ENCODE measurements at regions not wholly inside any gene's neighbourhood (a gene's known extent, or its start where the extent isn't known, plus 50 kb on each side); places are given as distances from the start of the nearest gene placed in this dataset.

GRCh38 chr9:26346942-26347477 is 545.6 kb downstream of the CAAP1 start:
- Histone ChIP-seq H3K36me3 (ENCODE audit: control insufficient read depth in 1 of 2, insufficient read depth in 2 of 2, low read length in 2 of 2) (no peaks in the 10 kb centered on the region), H3K4me1 (ENCODE audit: control insufficient read depth in 1 of 2, insufficient read depth in 2 of 2, low read length in 2 of 2) (no peaks in the 10 kb centered on the region), H3K27ac (ENCODE audit: low read depth, low read length) (no peak overlapping the region), H3K4me3 (ENCODE audit: low read depth in 1 of 2, low read length in 2 of 2) (no peak overlapping the region), H3K9me3 (ENCODE audit: control insufficient read depth in 1 of 2, low read length in 2 of 2) (peaks cover 0 to 3% of the 10 kb centered on the region in 2 donors), H3K27me3 (ENCODE audit: control insufficient read depth in 1 of 2, insufficient read depth in 2 of 2, low read length in 2 of 2) (no peaks in the 10 kb centered on the region), H3K9ac (ENCODE audit: low read depth in 1 of 2, low read length in 2 of 2) (no peak overlapping the region)

- Histone ChIP-seq H3K36me3 (ENCODE audit: control insufficient read depth in 1 of 2, insufficient read depth in 2 of 2, low read length in 2 of 2) (no peaks in the 10 kb centered on the region), H3K9ac (ENCODE audit: low read depth in 1 of 2, low read length in 2 of 2) (no peak overlapping the region), H3K9me3 (ENCODE audit: control insufficient read depth in 1 of 2, low read length in 2 of 2) (peaks cover 0 to 3% of the 10 kb centered on the region in 2 donors), H3K4me3 (ENCODE audit: low read depth in 1 of 2, low read length in 2 of 2) (no peak overlapping the region), H3K27ac (ENCODE audit: low read depth, low read length) (no peak overlapping the region), H3K4me1 (ENCODE audit: control insufficient read depth in 1 of 2, insufficient read depth in 2 of 2, low read length in 2 of 2) (no peaks in the 10 kb centered on the region), H3K27me3 (ENCODE audit: control insufficient read depth in 1 of 2, insufficient read depth in 2 of 2, low read length in 2 of 2) (no peaks in the 10 kb centered on the region)
Measured at GRCh38 chr9:26341545-26341944, 551.1 kb downstream of the CAAP1 start.

GRCh38 chr9:26339796-26340195 is 552.8 kb downstream of the CAAP1 start:
- Histone ChIP-seq H3K27me3 (ENCODE audit: control insufficient read depth in 1 of 2, insufficient read depth in 2 of 2, low read length in 2 of 2) (no peaks in the 10 kb centered on the region), H3K9me3 (ENCODE audit: control insufficient read depth in 1 of 2, low read length in 2 of 2) (peaks cover 0 to 3% of the 10 kb centered on the region in 2 donors), H3K9ac (ENCODE audit: low read depth in 1 of 2, low read length in 2 of 2) (no peak overlapping the region), H3K4me3 (ENCODE audit: low read depth in 1 of 2, low read length in 2 of 2) (no peak overlapping the region), H3K4me1 (ENCODE audit: control insufficient read depth in 1 of 2, insufficient read depth in 2 of 2, low read length in 2 of 2) (no peaks in the 10 kb centered on the region), H3K27ac (ENCODE audit: low read depth, low read length) (no peak overlapping the region), H3K36me3 (ENCODE audit: control insufficient read depth in 1 of 2, insufficient read depth in 2 of 2, low read length in 2 of 2) (no peaks in the 10 kb centered on the region)

GRCh38 chr9:26335116-26335515 is 557.5 kb downstream of the CAAP1 start:
- Histone ChIP-seq H3K27me3 (ENCODE audit: control insufficient read depth in 1 of 2, insufficient read depth in 2 of 2, low read length in 2 of 2) (no peaks in the 10 kb centered on the region), H3K4me3 (ENCODE audit: low read depth in 1 of 2, low read length in 2 of 2) (no peak overlapping the region), H3K4me1 (ENCODE audit: control insufficient read depth in 1 of 2, insufficient read depth in 2 of 2, low read length in 2 of 2) (no peaks in the 10 kb centered on the region), H3K9me3 (ENCODE audit: control insufficient read depth in 1 of 2, low read length in 2 of 2) (no peaks in the 10 kb centered on the region), H3K36me3 (ENCODE audit: control insufficient read depth in 1 of 2, insufficient read depth in 2 of 2, low read length in 2 of 2) (no peaks in the 10 kb centered on the region), H3K9ac (ENCODE audit: low read depth in 1 of 2, low read length in 2 of 2) (no peak overlapping the region), H3K27ac (ENCODE audit: low read depth, low read length) (no peak overlapping the region)

- no peak overlapping the region for H3K27ac ChIP-seq (ENCODE audit: low read depth, low read length)
- no peaks in the 10 kb centered on the region for H3K27me3 ChIP-seq (ENCODE audit: control insufficient read depth in 1 of 2, insufficient read depth in 2 of 2, low read length in 2 of 2)
- no peaks in the 10 kb centered on the region for H3K9me3 ChIP-seq (ENCODE audit: control insufficient read depth in 1 of 2, low read length in 2 of 2)
- H3K9ac ChIP-seq (ENCODE audit: low read depth in 1 of 2, low read length in 2 of 2): no peak overlapping the region
- no peaks in the 10 kb centered on the region for H3K36me3 ChIP-seq (ENCODE audit: control insufficient read depth in 1 of 2, insufficient read depth in 2 of 2, low read length in 2 of 2)
- no peaks in the 10 kb centered on the region for H3K4me1 ChIP-seq (ENCODE audit: control insufficient read depth in 1 of 2, insufficient read depth in 2 of 2, low read length in 2 of 2)
- no peak overlapping the region for H3K4me3 ChIP-seq (ENCODE audit: low read depth in 1 of 2, low read length in 2 of 2)
Measured at GRCh38 chr9:26334706-26335105, 557.9 kb downstream of the CAAP1 start.

GRCh38 chr9:26331223-26331622 is 561.4 kb downstream of the CAAP1 start:
- no peaks in the 10 kb centered on the region for H3K36me3 ChIP-seq (ENCODE audit: control insufficient read depth in 1 of 2, insufficient read depth in 2 of 2, low read length in 2 of 2)
- no peak overlapping the region for H3K27ac ChIP-seq (ENCODE audit: low read depth, low read length)
- H3K9ac ChIP-seq (ENCODE audit: low read depth in 1 of 2, low read length in 2 of 2): no peak overlapping the region
- no peaks in the 10 kb centered on the region for H3K9me3 ChIP-seq (ENCODE audit: control insufficient read depth in 1 of 2, low read length in 2 of 2)
- H3K4me1 ChIP-seq (ENCODE audit: control insufficient read depth in 1 of 2, insufficient read depth in 2 of 2, low read length in 2 of 2): no peaks in the 10 kb centered on the region
- no peaks in the 10 kb centered on the region for H3K27me3 ChIP-seq (ENCODE audit: control insufficient read depth in 1 of 2, insufficient read depth in 2 of 2, low read length in 2 of 2)
- H3K4me3 ChIP-seq (ENCODE audit: low read depth in 1 of 2, low read length in 2 of 2): no peak overlapping the region

GRCh38 chr9:26329974-26330373 is 562.6 kb downstream of the CAAP1 start:
- no peak overlapping the region for H3K9ac ChIP-seq (ENCODE audit: low read depth in 1 of 2, low read length in 2 of 2)

GRCh38 chr9:26326563-26326962 is 566.0 kb downstream of the CAAP1 start:
- no peak overlapping the region for H3K4me3 ChIP-seq (ENCODE audit: low read depth in 1 of 2, low read length in 2 of 2)
- H3K36me3 ChIP-seq (ENCODE audit: control insufficient read depth in 1 of 2, insufficient read depth in 2 of 2, low read length in 2 of 2): no peaks in the 10 kb centered on the region
- no peak overlapping the region for H3K27ac ChIP-seq (ENCODE audit: low read depth, low read length)
- no peaks in the 10 kb centered on the region for H3K27me3 ChIP-seq (ENCODE audit: control insufficient read depth in 1 of 2, insufficient read depth in 2 of 2, low read length in 2 of 2)
- H3K9me3 ChIP-seq (ENCODE audit: control insufficient read depth in 1 of 2, low read length in 2 of 2): no peaks in the 10 kb centered on the region
- H3K9ac ChIP-seq (ENCODE audit: low read depth in 1 of 2, low read length in 2 of 2): no peak overlapping the region
- H3K4me1 ChIP-seq (ENCODE audit: control insufficient read depth in 1 of 2, insufficient read depth in 2 of 2, low read length in 2 of 2): no peaks in the 10 kb centered on the region

More at GRCh38 chr9:26329974-26330373, 562.6 kb downstream of the CAAP1 start:
- H3K36me3 ChIP-seq (ENCODE audit: control insufficient read depth in 1 of 2, insufficient read depth in 2 of 2, low read length in 2 of 2): no peaks in the 10 kb centered on the region
- no peak overlapping the region for H3K27ac ChIP-seq (ENCODE audit: low read depth, low read length)
- H3K4me1 ChIP-seq (ENCODE audit: control insufficient read depth in 1 of 2, insufficient read depth in 2 of 2, low read length in 2 of 2): no peaks in the 10 kb centered on the region
- H3K27me3 ChIP-seq (ENCODE audit: control insufficient read depth in 1 of 2, insufficient read depth in 2 of 2, low read length in 2 of 2): no peaks in the 10 kb centered on the region
- H3K9me3 ChIP-seq (ENCODE audit: control insufficient read depth in 1 of 2, low read length in 2 of 2): no peaks in the 10 kb centered on the region
- H3K4me3 ChIP-seq (ENCODE audit: low read depth in 1 of 2, low read length in 2 of 2): no peak overlapping the region

- Histone ChIP-seq H3K27me3 (ENCODE audit: control insufficient read depth in 1 of 2, insufficient read depth in 2 of 2, low read length in 2 of 2) (no peaks in the 10 kb centered on the region), H3K36me3 (ENCODE audit: control insufficient read depth in 1 of 2, insufficient read depth in 2 of 2, low read length in 2 of 2) (no peaks in the 10 kb centered on the region), H3K4me1 (ENCODE audit: control insufficient read depth in 1 of 2, insufficient read depth in 2 of 2, low read length in 2 of 2) (no peaks in the 10 kb centered on the region), H3K27ac (ENCODE audit: low read depth, low read length) (no peak overlapping the region), H3K9me3 (ENCODE audit: control insufficient read depth in 1 of 2, low read length in 2 of 2) (no peaks in the 10 kb centered on the region), H3K4me3 (ENCODE audit: low read depth in 1 of 2, low read length in 2 of 2) (no peak overlapping the region), H3K9ac (ENCODE audit: low read depth in 1 of 2, low read length in 2 of 2) (no peak overlapping the region)
Measured at GRCh38 chr9:26325444-26325829, 567.2 kb downstream of the CAAP1 start.

GRCh38 chr9:26324786-26325443 is 567.7 kb downstream of the CAAP1 start:
- Histone ChIP-seq H3K36me3 (ENCODE audit: control insufficient read depth in 1 of 2, insufficient read depth in 2 of 2, low read length in 2 of 2) (no peaks in the 10 kb centered on the region), H3K4me3 (ENCODE audit: low read depth in 1 of 2, low read length in 2 of 2) (no peak overlapping the region), H3K9ac (ENCODE audit: low read depth in 1 of 2, low read length in 2 of 2) (no peak overlapping the region), H3K4me1 (ENCODE audit: control insufficient read depth in 1 of 2, insufficient read depth in 2 of 2, low read length in 2 of 2) (no peaks in the 10 kb centered on the region), H3K27ac (ENCODE audit: low read depth, low read length) (no peak overlapping the region), H3K27me3 (ENCODE audit: control insufficient read depth in 1 of 2, insufficient read depth in 2 of 2, low read length in 2 of 2) (no peaks in the 10 kb centered on the region), H3K9me3 (ENCODE audit: control insufficient read depth in 1 of 2, low read length in 2 of 2) (no peaks in the 10 kb centered on the region)

Data from duodenal mucosa (tissue), 2 donors.